ENCODE measurements at regions not wholly inside any gene's neighbourhood (a gene's known extent, or its start where the extent isn't known, plus 50 kb on each side); places are given as distances from the start of the nearest gene placed in this dataset.
"Not testable (repeated sequence)": the region's sequence is repeated elsewhere in the genome, so short reads cannot be mapped to it uniquely, and the experiment has no call there.

DNA sequence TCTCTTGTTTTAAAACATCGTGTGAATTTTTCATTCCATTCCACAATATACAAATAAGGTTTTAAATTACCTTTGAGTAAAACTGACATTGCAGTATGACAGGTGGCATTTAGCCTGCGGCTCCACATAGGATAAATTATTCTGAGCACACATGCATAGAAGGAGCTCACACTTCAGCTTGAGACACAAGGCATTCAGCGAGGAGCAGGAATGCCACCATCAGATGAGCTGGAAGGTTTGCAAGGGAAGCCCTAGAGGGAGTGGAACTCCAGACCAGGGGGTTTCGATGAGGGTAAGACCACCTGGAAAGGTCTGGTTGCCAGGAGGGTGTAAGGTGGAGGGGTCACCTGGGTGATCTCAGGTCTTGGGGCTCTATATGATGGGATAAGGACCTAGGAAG lies 259.0 kb upstream of the ADRA1B start:
- DNase-seq, result no peak

DNA sequence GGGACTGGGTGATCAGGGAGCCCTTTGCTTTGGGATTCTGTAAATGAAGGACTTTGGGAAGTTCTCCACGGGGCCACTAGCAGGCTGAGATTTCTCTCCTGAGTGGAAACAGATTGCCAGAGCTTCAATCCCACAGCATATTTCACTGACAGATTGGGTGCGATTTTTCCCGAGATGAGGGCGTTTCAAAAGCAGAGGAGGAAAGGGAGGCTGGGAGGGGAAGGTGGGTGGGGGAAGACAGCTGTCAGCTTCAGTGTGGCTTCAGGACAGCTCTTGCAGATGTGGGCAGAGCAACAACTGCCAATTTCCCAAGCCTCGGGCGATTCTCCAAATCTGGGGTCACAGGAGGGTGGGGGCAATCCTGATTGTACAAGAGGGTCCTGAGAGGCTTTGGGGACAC lies 258.5 kb upstream of the ADRA1B start:
- no peak for DNase-seq

DNA sequence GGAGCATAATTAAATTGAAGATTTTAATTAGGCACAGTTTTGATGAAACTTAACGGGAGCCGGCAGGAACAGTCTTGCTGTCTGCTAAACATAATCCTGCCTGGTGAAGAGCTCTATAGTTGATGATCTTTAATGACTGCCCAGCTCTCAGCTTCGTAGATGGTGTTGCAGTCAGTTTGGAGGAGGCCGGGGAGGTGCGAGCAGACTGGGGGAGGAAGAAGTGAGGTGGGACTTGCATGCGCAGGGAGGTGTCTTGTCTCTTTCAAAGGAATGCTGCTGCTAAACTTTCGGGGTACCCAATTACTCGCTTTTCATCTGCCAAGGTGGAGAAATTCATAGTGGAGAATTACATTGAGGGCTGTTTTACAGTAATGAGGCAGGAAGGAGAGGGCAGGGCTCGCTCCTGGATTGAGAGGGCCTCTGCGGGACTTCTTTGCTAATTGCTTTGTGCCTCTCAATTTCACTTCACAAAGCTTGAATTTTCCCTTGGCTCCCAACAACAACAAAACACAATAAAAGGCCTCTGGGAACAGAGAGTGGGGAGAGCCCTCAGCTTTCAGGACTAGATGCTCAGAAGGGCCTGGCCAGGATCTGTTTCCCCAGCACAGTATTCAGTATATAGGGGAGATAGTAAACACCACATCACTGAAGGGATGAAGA lies 257.9 kb upstream of the ADRA1B start:
- DNase-seq, result no peak

DNA sequence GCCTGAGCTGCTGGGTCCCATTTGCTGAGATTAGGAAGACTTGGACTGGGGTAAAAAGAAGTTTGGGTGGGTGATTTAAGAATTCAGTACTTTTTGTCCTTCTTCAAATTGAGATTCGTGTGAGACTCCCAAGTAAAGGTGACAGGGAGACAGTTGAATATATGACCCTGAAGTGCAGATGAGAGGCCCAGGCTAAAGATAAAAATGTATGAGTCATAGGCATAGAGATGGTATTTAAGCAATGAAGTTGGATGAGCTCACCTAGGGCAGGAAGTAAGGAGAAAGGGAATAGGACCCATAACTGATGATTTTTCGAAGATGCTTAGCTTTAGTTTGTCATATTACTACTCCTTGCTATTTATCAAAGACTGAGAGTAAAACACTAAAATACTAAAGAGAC lies 255.9 kb upstream of the ADRA1B start:
- no peak for DNase-seq

DNA sequence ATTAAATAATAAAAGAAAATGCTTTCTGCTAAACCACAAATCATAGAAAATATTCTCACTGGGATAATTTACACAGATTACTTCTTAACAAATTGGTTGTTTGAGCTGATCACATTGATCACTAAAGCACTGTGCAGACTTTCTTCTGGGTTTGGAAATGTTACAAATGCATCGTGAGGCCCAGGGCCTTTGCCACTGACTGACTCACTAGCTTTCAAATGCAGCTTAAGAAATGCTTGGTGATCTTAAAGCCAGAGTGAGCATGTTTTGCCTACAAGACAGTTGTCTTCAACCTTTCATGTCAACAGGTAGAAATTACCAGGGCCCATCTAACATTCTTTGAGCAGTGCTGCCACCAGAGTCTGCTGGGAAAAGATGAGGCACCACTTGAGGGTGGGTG lies 252.3 kb upstream of the ADRA1B start:
- no peak for DNase-seq

DNA sequence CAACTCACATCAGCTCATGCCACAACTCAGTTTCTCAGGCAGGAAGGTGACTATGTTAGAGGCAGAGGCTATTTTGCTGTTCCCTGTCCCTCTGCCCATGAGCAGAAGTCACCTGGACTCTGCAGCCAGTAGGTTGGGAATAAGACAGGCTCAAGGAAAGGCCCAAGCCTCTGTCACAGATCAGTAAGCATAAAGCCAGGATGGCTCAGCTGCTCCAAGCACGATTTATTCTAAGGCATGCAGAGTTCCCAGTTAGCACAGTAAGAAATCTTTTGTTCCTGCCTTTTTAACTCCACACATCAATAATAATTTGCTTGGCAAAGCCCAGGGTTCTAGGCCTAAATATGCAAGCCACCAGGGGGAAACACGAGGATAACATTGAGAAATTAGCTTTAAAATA lies 249.0 kb upstream of the ADRA1B start:
- no peak for DNase-seq

DNA sequence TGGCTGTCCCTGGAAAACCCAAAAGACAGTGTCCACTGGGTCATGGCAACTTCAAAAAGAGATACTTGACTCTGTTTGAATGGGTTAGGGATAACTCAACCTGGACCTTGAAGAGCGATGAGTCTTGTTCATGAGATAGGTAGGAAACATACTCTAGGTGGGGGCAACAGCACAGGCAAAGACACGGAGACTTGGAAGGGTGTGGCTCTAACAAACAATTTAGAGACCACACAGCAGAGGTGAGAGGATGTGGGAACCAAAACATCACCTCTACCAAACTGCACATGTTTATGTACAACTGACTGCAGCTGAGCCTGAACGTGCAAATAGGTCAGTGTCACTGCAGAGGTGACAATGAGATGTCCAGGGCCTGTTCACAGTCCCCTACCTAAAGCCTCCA lies 247.7 kb upstream of the ADRA1B start:
- no peak for DNase-seq

DNA sequence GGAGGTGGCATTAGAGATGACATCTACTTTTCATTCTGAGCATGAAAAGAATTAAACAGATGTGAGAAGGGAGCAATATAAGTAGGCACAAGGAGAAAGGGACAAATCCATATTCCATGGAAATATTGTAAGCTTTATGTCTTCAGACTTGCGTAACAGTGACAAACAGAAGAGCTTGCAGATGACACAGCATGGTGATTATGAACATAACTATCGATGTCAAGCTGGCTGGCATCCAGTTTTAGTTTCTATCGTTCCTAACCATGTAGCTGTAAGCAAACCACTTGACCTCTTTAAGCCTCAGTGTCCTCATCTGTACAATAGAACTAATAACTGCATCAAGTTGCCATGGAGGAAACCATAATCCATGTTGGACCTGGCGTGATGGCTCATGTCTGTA lies 246.7 kb upstream of the ADRA1B start:
- no peak for DNase-seq

DNA sequence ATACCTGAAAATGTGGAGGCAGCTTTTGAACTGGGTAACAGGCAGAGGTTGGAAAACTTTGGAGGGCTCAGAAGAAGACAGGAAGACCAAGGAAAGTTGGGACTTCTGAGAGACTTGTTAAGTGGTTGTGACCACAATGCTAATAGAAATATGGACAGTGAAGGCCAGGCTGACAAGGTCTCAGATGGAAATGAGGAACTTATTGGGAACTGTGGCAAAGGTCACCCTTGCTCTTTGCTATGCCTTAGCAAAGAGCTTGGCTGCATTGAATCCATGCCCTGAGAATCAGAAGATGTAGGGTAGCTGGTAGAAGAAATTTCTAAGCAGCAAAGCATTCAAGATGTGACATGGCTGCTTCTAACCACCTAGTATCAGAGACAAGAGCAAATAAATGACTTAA lies 244.4 kb upstream of the ADRA1B start:
- DNase-seq, result no peak

DNA sequence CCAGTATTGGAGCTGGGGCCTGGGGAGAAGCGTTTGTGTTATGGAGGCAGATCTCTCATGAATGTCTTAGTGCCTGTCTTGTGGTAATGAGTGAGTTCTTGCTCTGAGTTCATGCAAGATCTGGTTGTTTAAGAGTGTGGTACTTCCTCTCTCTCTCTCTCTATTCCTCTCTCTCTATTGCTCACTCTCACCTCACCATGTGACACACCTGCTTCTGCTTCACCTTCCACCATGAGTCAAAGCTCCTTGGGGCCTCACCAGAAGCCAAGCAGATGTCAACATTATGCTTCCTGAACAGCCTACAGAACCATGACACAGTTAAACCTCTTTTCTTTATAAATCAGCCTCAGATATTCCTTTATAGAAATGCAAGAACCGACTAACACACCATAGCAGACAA lies 242.7 kb upstream of the ADRA1B start:
- DNase-seq, result no peak

DNA sequence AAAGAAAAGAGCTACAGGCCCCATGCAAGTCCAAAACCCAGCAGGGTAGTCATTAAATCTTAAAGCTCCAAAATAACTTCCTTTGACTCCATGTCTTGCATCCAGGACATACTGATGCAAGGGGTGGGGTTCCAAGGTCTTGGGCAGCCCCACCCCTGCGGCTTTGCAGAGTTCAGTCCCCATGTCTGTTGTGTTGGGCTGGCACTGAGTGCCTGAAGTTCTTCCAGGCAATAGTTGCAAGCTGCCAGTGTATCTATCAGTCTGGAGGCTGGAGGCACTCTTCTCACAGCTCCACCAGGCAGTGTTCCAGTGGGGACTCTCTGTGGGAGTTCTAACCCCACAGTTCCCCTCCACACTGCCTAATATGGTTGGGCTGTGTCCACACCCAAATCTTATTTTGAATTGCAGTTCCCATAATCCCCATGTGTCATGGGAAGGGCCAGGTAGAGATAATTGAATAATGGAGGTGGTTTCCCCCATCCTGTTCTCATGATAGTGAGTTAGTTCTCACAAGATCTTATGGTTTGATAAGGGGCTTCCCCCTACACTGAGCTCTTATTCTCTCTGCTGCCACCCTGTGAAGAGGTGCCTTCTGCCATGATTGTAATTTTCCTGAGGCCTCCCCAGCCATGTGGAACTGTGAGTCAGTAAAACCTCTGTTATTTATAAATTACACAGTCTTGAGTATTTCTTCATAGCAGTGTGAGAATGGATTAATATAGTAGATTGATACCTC lies 237.5 kb upstream of the ADRA1B start:
- no peak for DNase-seq

DNA sequence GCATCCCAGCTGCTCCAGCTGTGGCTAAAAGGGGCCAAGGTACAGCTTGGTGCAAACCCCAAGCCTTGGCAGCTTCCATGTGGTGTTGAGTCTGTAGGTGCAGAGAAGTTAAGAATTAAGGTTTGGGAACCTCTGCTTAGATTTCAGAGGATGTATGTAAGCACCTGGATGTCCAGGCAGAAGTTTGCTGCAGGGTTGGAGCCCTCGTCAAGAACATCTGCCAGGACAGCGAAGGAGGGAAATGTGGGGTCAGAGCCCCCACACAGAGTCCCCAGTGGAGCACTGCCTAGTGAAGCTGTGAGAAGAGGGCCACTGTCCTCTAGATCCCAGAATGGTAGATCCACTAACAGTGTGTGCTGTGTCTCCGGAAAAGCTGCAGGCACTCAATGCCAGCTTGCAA lies 236.2 kb upstream of the ADRA1B start:
- DNase-seq, result no peak

DNA sequence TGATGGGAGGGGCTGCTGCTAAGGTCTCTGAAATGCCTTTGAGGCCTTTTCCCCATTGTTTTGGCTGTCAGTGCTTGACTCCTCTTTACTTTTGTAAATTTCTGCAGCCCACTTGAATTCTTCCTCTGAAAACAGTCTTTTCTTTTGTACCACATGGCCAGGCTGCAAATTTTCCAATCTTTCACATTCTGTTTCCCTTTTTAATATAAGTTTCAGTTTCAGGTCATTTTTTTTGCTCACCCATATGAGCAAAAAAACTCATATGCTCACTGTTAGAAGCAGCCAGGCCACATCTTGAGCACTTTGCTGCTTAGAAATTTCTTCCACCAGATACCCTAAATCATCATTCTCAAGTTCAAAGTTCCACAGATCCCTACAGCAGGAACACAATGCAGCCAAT lies 234.6 kb upstream of the ADRA1B start:
- no peak for DNase-seq

DNA sequence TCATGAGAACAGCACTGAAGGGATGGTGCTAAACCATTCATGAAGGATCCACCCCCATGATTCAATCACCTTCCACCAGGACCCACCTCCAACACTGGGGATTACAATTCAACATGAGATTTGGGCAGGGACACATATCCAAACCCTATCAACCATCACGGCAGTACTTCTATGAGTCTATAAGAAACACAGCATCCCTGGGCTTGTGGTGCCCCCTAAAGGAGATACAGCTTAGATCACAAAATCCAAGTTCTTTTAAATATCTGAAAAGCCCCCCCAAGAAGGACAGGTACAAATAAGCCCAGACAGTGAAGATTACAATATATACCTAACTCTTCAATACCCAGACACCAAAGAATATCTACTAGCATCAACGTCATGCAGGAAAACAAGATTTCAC lies 233.7 kb upstream of the ADRA1B start:
- DNase-seq, result no peak

DNA sequence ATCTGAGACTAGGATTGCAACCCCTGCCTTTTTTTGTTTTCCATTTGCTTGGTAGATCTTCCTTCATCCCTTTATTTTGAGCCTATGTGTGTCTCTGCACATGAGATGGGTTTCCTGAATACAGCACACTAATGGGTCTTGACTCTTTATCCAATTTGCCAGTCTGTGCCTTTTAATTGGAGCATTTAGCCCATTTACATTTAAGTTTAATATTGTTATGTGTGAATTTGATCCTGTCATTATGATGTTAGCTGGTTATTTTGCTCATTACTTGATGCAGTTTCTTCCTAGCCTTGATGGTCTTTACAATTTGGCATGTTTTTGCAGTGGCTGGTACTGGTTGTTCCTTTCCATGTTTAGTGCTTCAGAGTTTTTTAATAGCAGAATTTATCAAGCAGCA lies 228.4 kb upstream of the ADRA1B start:
- not testable (repeated sequence) for DNase-seq

DNA sequence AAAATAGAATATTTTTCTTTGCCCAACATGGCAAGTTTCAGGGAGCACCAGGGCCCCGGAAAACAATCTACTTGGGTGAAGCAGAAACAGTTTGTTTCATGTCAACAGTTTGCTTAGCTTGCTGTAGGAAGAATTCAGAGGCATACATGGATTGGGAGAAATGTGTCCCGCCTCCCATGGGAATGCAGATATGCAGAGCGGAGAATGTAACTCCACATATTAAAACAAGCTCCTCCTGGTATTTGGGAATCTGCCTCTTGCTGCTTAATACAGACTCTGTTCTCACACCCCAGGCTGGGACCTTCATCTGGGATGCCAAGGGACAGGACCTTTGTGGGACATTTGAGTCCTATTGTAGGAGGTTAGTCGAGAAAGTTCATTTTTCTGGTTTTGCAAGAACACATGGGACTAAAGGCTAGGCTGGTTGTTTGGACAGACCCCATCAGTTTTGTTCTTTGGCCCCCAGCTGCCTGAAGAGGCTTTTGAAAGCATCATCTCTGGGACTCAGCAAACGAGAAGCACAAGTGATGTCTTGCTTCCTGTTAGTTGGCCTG lies 220.5 kb upstream of the ADRA1B start:
- DNase-seq, result no peak

DNA sequence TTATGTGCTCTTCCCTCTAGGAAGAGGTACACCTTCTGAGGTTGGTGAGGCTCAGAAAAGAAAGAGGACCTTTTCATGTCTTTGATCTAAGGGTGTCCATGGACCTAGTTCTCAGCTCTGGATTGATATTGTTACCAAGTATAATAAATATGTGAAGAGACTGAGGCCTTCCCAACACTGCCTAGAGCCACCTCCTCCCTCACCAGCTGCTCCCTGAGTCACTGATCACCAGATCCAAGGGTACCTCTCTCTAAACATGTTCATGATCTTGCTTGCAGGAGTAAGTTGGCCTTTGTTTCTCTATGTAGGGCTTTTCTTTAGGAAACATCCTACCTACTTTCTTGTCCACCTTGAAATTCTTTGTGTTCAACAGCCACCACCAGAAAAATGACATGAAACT lies 218.8 kb upstream of the ADRA1B start:
- no peak for DNase-seq

DNA sequence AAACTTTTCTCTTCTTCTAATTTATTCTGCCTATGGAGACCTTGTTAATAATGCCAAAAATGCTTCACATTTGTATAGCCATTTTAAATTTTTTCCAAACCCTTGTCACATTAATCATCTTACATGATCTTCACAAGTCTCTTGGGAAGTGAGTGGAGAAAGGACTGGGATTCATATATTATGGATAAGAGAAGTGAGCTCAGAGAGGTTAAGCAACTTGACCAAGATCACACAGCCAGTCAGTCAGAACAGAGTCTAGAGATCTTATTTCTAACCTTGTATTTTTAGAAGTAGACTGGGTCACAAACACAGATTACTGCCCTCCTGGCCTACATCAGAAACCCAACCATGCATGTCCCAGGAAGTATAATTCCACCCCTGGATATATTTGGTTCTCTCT lies 218.0 kb upstream of the ADRA1B start:
- DNase-seq, result no peak

DNA sequence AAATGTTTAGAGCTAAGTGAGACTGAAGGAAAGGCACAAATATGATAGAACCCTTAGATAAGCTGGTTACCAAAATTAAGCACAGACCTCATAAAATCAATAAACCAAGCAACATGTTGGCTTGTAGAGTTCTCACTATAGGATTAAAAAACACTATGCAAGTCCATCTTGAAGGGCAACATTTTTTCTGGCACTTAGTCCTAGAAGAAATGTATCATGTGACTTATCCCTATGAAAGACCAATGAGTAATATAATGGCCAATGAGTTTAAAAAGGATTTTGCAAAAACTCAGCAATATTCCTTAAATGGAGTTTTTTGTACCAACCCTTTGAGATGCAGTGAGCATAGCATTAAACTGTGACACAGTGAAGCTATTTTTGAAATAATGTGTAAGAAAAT lies 216.3 kb upstream of the ADRA1B start:
- DNase-seq, result no peak

DNA sequence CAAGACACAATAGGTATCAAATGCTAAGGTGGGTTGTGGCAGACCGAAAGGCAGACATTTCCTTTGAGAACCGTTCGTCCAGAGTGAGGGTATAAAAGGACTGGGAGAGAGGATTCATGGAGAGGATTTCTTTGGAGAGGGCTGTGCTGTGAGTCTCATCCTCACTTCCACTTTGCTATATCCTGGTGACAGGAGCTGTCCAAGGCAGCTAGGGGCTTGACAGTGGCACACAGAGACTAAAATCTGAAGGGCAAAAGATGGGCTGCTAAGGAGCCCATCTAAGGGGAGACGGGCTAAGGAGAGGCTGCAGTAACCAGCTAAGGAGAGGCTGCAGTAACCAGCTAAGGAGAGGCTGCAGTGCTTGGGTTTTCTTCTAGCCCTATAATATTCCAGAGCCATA lies 214.0 kb upstream of the ADRA1B start:
- DNase-seq, result no peak

DNA sequence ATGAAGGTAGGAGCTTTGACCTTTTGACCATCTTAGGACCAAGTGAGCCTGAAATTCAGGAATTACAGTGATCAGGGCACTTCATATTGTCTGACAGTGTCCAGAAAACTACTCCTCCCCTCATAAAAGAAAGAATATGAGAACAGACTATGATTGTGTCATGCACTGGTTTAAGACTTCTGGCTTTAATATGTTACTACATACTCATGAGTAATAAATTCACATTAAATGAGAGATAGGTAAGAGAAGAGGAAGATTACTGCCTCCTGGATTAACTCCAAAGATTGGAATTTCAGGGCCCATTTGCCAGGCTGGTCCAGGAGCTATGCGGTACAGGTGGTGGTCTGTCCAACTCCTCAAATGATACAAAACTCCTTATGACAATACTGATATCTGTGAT lies 213.5 kb upstream of the ADRA1B start:
- DNase-seq, result no peak

DNA sequence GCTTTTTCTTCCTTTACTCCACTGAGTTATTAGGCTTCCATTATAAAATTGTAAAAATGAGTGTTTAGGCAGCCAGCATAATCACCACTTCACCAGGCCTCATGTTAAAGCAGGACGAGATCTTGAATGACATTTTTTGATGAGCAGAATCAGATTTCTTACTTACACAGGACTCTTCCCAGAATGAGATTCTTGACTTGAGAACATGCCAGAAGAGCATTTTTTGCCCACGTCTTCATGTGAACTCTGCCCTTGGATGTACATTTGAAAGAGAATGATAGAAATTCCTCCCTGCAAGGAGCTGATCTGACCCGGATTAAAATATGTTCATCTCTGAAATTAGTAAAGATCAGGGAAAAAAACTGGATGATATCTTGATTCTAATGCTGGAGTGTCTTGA lies 212.1 kb upstream of the ADRA1B start:
- DNase-seq, result no peak

DNA sequence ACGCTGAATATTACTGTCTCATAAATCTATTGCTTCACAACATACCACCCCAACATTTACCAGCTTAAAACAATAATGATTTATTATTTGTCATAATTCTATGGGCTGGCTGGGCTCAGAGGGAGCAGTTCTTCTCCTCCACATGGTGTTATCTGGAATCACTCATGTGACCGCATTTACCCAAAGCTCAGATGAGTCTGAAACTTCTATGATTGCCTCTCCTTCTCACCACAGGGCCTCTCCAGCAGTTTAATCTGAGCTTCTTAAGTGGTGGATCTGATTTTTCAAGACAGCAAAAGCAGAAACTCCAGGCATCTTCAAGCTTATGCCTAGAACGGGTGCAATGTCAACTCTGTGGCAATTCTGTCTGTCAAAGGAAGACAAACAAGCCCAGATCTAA lies 210.3 kb upstream of the ADRA1B start:
- no peak for DNase-seq

DNA sequence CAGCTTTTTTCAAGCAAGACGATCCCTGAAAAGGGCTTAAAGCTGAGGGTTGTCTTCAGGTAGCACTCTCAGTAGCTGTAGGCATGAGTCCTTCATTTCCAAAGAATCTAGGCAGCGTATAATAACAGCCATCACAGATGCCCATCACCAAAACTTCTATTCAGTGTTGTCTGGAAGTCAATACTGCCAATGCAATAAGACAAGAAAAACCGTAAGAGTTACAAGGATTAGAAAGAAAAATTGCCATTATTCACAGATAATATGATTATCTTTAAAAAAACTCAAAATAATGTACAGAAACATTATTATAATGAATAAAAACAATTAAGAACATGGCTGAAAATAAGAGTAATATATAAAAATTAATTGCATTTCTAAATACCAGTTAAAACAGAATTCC lies 208.2 kb upstream of the ADRA1B start:
- no peak for DNase-seq

DNA sequence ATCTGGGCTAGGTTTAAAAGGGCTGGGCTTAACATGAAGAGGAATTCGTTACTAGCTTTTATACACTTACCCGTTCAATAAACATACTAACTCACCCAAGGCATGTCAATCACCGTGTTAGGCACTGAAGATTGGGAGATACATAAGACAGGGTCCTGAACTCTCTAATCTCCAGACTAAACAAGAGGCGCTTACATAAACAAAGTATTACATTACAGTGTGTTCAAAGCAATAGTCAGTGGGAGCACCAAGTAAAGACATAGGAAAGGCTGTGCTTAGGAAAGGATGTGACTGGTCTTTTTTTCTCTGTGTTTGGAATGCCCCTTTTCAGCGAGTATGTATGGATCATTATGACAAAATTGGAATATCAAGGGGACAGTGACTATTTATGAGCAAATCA lies 203.6 kb upstream of the ADRA1B start:
- no peak for DNase-seq
